ENCODE measurements at regions not wholly inside any gene's neighbourhood (a gene's known extent, or its start where the extent isn't known, plus 50 kb on each side); places are given as distances from the start of the nearest gene placed in this dataset.

DNA sequence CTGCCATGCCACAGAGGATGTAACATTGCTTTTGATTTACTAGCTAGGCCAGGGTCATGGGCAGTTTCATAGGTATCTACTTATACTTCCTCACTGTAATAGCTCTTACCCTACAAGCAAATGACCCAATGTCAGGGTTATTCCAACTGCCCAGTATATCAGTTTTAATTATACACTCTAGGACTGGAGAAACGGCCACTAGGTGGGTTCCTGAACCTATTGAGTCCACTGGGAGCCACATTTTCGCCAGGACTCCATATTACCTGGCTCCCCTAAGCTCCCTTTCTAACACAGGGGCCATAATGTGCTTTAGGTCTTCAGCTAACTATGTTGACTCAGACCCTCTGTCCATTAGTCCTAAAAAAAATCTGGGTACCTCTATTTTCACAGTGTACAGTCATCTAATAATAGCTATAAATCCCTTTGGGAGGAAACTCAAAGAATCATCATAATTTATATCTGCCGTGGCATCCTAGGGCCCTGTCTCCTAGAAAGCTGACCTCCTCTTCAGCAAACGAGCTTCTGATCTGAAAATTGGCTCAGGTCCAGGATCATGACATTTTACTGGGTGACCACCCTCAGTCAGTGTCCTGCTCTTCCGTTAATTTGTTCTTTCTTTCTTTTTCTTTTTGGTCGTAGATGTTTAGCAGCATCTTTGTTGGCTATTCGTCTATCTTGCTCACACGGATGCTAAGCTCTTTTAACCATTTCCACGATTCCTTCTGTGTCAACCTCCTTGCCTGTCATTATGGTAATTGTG, 244.3 kb downstream of the FAM76B start:
- 88% methylated on average over 6 of the region's 9 CpGs for WGBS (ENCODE audit: insufficient coverage)
- no peaks in the 10 kb centered on the region for H3K9me3 ChIP-seq (ENCODE audit: control extremely low read depth in 1 of 3, control insufficient read depth in 2 of 3, insufficient read depth in 1 of 3, low read length in 2 of 3)
- TF ChIP-seq EZH2 (IDR thresholded peaks at IDR 0.05; ENCODE audit: borderline replicate concordance, insufficient read depth, low read depth, low read length, poor library complexity, severe bottlenecking), result no peak
- H3K4me3 ChIP-seq (ENCODE audit: control extremely low read depth in 1 of 5, extremely low read depth in 1 of 5, insufficient read depth in 1 of 5, low read depth in 2 of 5, low read length in 4 of 5), result no peak overlapping the region
- H3K27me3 ChIP-seq (replicated peaks in 1 of 4; ENCODE audit: control extremely low read depth in 1 of 4, control insufficient read depth in 3 of 4, insufficient read depth in 4 of 4, low read length in 3 of 4), result no peaks in the 10 kb centered on the region
- no peaks in the 10 kb centered on the region for H3K4me1 ChIP-seq (ENCODE audit: control insufficient read depth in 2 of 2, insufficient read depth in 2 of 2, low read length in 2 of 2)
- intact Hi-C loops (cut with micrococcal nuclease), result loop anchor here (10.0 kb wide), 1 partner anchor 60 kb away; no protein-coding TSS in a partner anchor
- no peaks in the 10 kb centered on the region for H3K79me2 ChIP-seq (ENCODE audit: control insufficient read depth, insufficient read depth, low read length)
- Mint-ChIP-seq H3K4me1 (no peaks in the 10 kb centered on the region), H3K4me3 (no peak overlapping the region), H3K27ac (no peak overlapping the region), H3K9me3 (ENCODE audit: insufficient read depth) (no peaks in the 10 kb centered on the region), H3K27me3 (no peaks in the 10 kb centered on the region)
- H3K4me2 ChIP-seq (replicated peaks; ENCODE audit: low read depth, low read length, poor library complexity, severe bottlenecking), result no peak overlapping the region
- ChIA-PET POLR2A (no interaction called here), CTCF (interaction anchor here (0.6 to 3.2 kb wide), 3 partner anchors 12 to 381 kb away, joined by 3 to 10 read pairs (median 3); no protein-coding TSS in a partner anchor)
- no peak overlapping the region for H3K9ac ChIP-seq (ENCODE audit: low read length)
- H2AFZ ChIP-seq (ENCODE audit: insufficient read depth, low read depth, low read length, poor library complexity, severe bottlenecking), result no peak overlapping the region
- H3K36me3 ChIP-seq (replicated peaks in 1 of 2; ENCODE audit: control extremely low read depth in 1 of 2, control insufficient read depth in 1 of 2, extremely low read depth in 1 of 2, insufficient read depth in 2 of 2, low read length in 1 of 2), result no peaks in the 10 kb centered on the region
- H4K20me1 ChIP-seq (ENCODE audit: control insufficient read depth, insufficient read depth, low read length, poor library complexity, severe bottlenecking), result no peaks in the 10 kb centered on the region
- no peak for ATAC-seq (ENCODE audit: low read depth)
- DNase-seq, result no peak
- H3K27ac ChIP-seq (ENCODE audit: low read length in 2 of 2), result no peak overlapping the region

DNA sequence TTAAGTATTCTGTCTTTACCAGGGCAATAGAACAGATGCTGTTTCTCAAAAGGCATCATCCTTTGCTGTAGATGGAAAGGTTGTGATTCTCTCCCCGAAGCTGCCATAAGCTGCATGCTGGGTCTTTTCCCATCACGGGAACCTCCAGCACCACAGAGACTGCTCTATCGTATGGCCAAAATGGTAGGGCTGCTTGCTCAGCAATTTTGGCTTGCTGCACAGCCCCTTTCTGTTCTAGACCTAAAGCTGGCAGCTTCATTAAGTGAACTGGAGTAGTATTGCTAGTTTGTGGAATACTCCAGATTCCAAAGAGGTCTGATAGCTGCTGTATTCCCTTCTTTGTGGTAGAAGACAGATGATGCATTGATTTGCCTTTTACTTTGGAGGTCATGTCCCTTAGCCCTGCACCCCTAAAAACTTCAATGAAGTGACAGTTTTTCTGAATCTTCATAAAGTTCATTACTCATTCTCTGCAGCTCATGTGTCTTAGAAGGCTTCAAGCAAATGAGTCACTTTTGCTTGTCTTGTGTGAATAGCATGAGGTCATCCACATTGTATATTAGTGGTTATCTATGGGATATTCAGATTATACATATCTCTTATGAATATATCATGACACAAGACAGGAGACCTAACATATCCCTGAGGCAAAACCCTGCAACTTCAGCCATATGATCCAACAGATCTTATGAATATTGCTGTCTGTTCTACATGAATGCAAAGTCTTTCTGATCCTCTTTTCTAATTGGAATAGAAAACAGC, 245.3 kb downstream of the FAM76B start:
- intact Hi-C loops (cut with micrococcal nuclease), result loop anchor here (10.0 kb wide), 1 partner anchor 59 kb away; no protein-coding TSS in a partner anchor

More for the DNA sequence above, 245.3 kb downstream of the FAM76B start:
- no peaks in the 10 kb centered on the region for H3K4me1 Mint-ChIP-seq
- Histone ChIP-seq H2AFZ (ENCODE audit: insufficient read depth, low read depth, low read length, poor library complexity, severe bottlenecking) (no peak overlapping the region), H3K4me1 (ENCODE audit: control insufficient read depth in 2 of 2, insufficient read depth in 2 of 2, low read length in 2 of 2) (no peaks in the 10 kb centered on the region), H3K79me2 (ENCODE audit: control insufficient read depth, insufficient read depth, low read length) (no peaks in the 10 kb centered on the region), H3K27ac (ENCODE audit: low read length in 2 of 2) (no peak overlapping the region), H3K9me3 (ENCODE audit: control extremely low read depth in 1 of 3, control insufficient read depth in 2 of 3, insufficient read depth in 1 of 3, low read length in 2 of 3) (no peaks in the 10 kb centered on the region), H3K4me3 (ENCODE audit: control extremely low read depth in 1 of 5, extremely low read depth in 1 of 5, insufficient read depth in 1 of 5, low read depth in 2 of 5, low read length in 4 of 5) (no peak overlapping the region), H3K27me3 (replicated peaks in 1 of 4; ENCODE audit: control extremely low read depth in 1 of 4, control insufficient read depth in 3 of 4, insufficient read depth in 4 of 4, low read length in 3 of 4) (no peaks in the 10 kb centered on the region), H3K9ac (ENCODE audit: low read length) (no peak overlapping the region), H3K36me3 (replicated peaks in 1 of 2; ENCODE audit: control extremely low read depth in 1 of 2, control insufficient read depth in 1 of 2, extremely low read depth in 1 of 2, insufficient read depth in 2 of 2, low read length in 1 of 2) (no peaks in the 10 kb centered on the region), H4K20me1 (ENCODE audit: control insufficient read depth, insufficient read depth, low read length, poor library complexity, severe bottlenecking) (no peaks in the 10 kb centered on the region), H3K4me2 (replicated peaks; ENCODE audit: low read depth, low read length, poor library complexity, severe bottlenecking) (no peak overlapping the region)
- no peaks in the 10 kb centered on the region for H3K27me3 Mint-ChIP-seq
- POLR2A ChIA-PET, result no interaction called here
- CTCF ChIA-PET, result interaction anchor here (3.2 kb wide), 1 partner anchor 161 kb away, joined by 10 read pairs; no protein-coding TSS in a partner anchor
- no peak overlapping the region for H3K4me3 Mint-ChIP-seq
- ATAC-seq (ENCODE audit: low read depth) (no peak), DNase-seq (no peak)
- H3K9me3 Mint-ChIP-seq (ENCODE audit: insufficient read depth), result no peaks in the 10 kb centered on the region
- no peak overlapping the region for H3K27ac Mint-ChIP-seq
- 100% methylated on average over 3 of the region's 3 CpGs for WGBS (ENCODE audit: insufficient coverage)
- TF ChIP-seq EZH2 (IDR thresholded peaks at IDR 0.05; ENCODE audit: borderline replicate concordance, insufficient read depth, low read depth, low read length, poor library complexity, severe bottlenecking), result no peak
- TF ChIP-seq, protein P1, sequence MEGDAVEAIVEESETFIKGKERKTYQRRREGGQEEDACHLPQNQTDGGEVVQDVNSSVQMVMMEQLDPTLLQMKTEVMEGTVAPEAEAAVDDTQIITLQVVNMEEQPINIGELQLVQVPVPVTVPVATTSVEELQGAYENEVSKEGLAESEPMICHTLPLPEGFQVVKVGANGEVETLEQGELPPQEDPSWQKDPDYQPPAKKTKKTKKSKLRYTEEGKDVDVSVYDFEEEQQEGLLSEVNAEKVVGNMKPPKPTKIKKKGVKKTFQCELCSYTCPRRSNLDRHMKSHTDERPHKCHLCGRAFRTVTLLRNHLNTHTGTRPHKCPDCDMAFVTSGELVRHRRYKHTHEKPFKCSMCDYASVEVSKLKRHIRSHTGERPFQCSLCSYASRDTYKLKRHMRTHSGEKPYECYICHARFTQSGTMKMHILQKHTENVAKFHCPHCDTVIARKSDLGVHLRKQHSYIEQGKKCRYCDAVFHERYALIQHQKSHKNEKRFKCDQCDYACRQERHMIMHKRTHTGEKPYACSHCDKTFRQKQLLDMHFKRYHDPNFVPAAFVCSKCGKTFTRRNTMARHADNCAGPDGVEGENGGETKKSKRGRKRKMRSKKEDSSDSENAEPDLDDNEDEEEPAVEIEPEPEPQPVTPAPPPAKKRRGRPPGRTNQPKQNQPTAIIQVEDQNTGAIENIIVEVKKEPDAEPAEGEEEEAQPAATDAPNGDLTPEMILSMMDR (IDR thresholded peaks at IDR 0.05), result no peak

Data from B cell (primary cell).